Esophagus squamous epithelium (tissue), 5 donors: ENCODE measurements at regions not wholly inside any gene's neighbourhood (a gene's known extent, or its start where the extent isn't known, plus 50 kb on each side); places are given as distances from the start of the nearest gene placed in this dataset.

Experiments
- DNase-seq: peaks from one replicate; lab custom pipeline; 2025; lab: John Stamatoyannopoulos, UW
- H3K27ac ChIP-seq, 4 donors: fragments of 200-600 bp; sonication (generic); one replicate each; pipeline ENCODE4 v1.5.1; 2016 to 2019; ENCODE audit warnings: mild to moderate bottlenecking in 1 of 4
- H3K27me3 ChIP-seq, 4 donors: fragments of 200-600 bp; sonication (generic); 1 replicate in 3 of 4; 2 replicates in 1 of 4; pipeline versions ENCODE4 v1.5.1 to v1.6.0; 2017 to 2021; ENCODE audit warnings: antibody characterized with exemption in 1 of 4
- H3K36me3 ChIP-seq, 3 donors: fragments of 200-600 bp; sonication (generic); one replicate each; pipeline ENCODE4 v1.5.1; 2016 to 2019
- H3K4me1 ChIP-seq, 3 donors: fragments of 200-600 bp; sonication (generic); one replicate each; pipeline ENCODE4 v1.5.1; 2017 to 2019
- H3K4me3 ChIP-seq, 4 donors: fragments of 200-600 bp; sonication (generic); 1 replicate in 3 of 4; 2 replicates in 1 of 4; pipeline ENCODE4 v1.5.1; 2016 to 2019; ENCODE audit warnings: mild to moderate bottlenecking in 2 of 4, moderate library complexity in 1 of 4
- H3K9me3 ChIP-seq, 3 donors: fragments of 200-600 bp; sonication (generic); one replicate each; pipeline ENCODE4 v1.5.1; 2016 to 2019
- CTCF ChIP-seq, 6 experiments: fragments of 450-650 bp in 4 of 6; fragments of 200-600 bp in 2 of 6; sonication (generic) in 2 of 6; IDR thresholded peaks; one replicate each; pipeline ENCODE4 v1.5.1; 2016 to 2019; ENCODE audit warnings: antibody characterized with exemption in 6 of 6, mild to moderate bottlenecking in 4 of 6, moderate library complexity in 4 of 6
- POLR2A ChIP-seq, 4 donors: fragments of 450-650 bp; IDR thresholded peaks; one replicate each; pipeline ENCODE4 v1.6.1; 2017; ENCODE audit warnings: antibody characterized with exemption in 4 of 4, mild to moderate bottlenecking in 4 of 4, moderate library complexity in 3 of 4
- WGBS, 2 donors: methylation state at CpG; one replicate each; pipeline ENCODE4 v1.1.5; 2018; 5-methylcytosine and 5-hydroxymethylcytosine counted together
- intact Hi-C: fragments of 100-400 bp; cut with DNase I; formaldehyde crosslinking; loops from one replicate; pipeline ENCODE4 v1.15.0; 2022
- donor health status: DM: yes; HTN: yes; CAD: no.

GRCh38 chr4:1506956-1507721, 100.9 kb upstream of the NKX1-1 start:
- WGBS, 2 donors: 51 to 52% methylated on average over 13 of the region's 13 CpGs
- Histone ChIP-seq H3K4me3 (no peak overlapping the region), H3K27me3 (peaks cover 0 to 94% (median under 1%) of the 10 kb centered on the region in 4 donors), H3K4me1 (no peaks in the 10 kb centered on the region), H3K27ac (no peak overlapping the region), H3K9me3 (no peaks in the 10 kb centered on the region), H3K36me3 (no peaks in the 10 kb centered on the region)
- DNase-seq: no peak
- TF ChIP-seq CTCF (IDR thresholded peaks at IDR 0.05) (no peak), POLR2A (IDR thresholded peaks at IDR 0.05) (no peak)
- intact Hi-C loops: no loop called here

GRCh38 chr4:1505511-1506460, 99.5 kb upstream of the NKX1-1 start:
- 44 to 59% methylated on average over 4 to 6 of the region's 24 CpGs for WGBS, 2 donors
- Histone ChIP-seq H3K9me3 (no peaks in the 10 kb centered on the region), H3K27ac (no peak overlapping the region), H3K27me3 (peaks cover 0 to 95% (median 0%) of the 10 kb centered on the region in 4 donors), H3K4me3 (no peak overlapping the region), H3K4me1 (no peaks in the 10 kb centered on the region), H3K36me3 (no peaks in the 10 kb centered on the region)
- DNase-seq: no peak
- intact Hi-C loops: no loop called here
- TF ChIP-seq POLR2A (IDR thresholded peaks at IDR 0.05) (no peak), CTCF (IDR thresholded peaks at IDR 0.05) (no peak)

GRCh38 chr4:1504595-1505500, 98.6 kb upstream of the NKX1-1 start:
- intact Hi-C loops: no loop called here
- no peak for DNase-seq
- no peak for TF ChIP-seq POLR2A (IDR thresholded peaks at IDR 0.05)
- no peak for TF ChIP-seq CTCF (IDR thresholded peaks at IDR 0.05)
- Histone ChIP-seq H3K4me1 (no peaks in the 10 kb centered on the region), H3K27ac (no peak overlapping the region), H3K27me3 (peaks cover 0 to 98% (median 0%) of the 10 kb centered on the region in 4 donors), H3K36me3 (no peaks in the 10 kb centered on the region), H3K9me3 (no peaks in the 10 kb centered on the region), H3K4me3 (no peak overlapping the region)
- 76 to 86% methylated on average over 4 to 13 of the region's 17 CpGs for WGBS, 2 donors

GRCh38 chr4:1503583-1504471, 97.6 kb upstream of the NKX1-1 start:
- intact Hi-C loops: no loop called here
- TF ChIP-seq POLR2A (IDR thresholded peaks at IDR 0.05) (no peak), CTCF (IDR thresholded peaks at IDR 0.05) (no peak)
- Histone ChIP-seq H3K27me3 (peaks cover 0 to 89% (median 0%) of the 10 kb centered on the region in 4 donors), H3K4me3 (no peak overlapping the region), H3K4me1 (no peaks in the 10 kb centered on the region), H3K9me3 (no peaks in the 10 kb centered on the region), H3K36me3 (no peaks in the 10 kb centered on the region), H3K27ac (no peak overlapping the region)
- 84 to 86% methylated on average over 5 to 11 of the region's 37 CpGs for WGBS, 2 donors
- DNase-seq: no peak
